ENCODE measurements at regions not wholly inside any gene's neighbourhood (a gene's known extent, or its start where the extent isn't known, plus 50 kb on each side); places are given as distances from the start of the nearest gene placed in this dataset.

DNA sequence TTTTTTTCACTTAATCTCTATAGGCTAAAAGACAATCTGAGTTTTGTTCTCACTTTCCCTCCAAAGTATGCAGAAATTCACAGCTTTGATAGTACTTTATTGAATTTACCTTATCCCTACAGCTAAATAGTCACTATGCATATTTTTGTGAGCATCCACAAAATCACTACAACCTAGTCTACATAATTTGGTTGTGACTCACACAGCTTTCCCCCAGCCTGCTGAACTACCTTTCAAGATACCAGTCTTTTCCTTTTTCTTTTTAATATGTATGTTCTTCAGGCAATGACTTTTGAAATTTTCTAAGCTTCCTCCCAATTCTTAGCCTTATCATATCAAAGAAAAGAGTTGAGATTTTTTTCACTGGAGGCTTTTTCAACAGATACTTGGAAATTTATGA lies 347.3 kb upstream of the CDH6 start:
- FAIRE-seq (no peak), DNase-seq (ENCODE audit: low read depth in 1 of 2, low spot score in 2 of 2) (no peak)
- Histone ChIP-seq H2BK20ac (ENCODE audit: low read length) (no peak overlapping the region), H3K9ac (replicated peaks in 1 of 4; ENCODE audit: extremely low read depth in 1 of 4, low read depth in 3 of 4, low read length in 3 of 4) (no peak overlapping the region), H2BK15ac (ENCODE audit: low read length) (no peak overlapping the region), H3K56ac (replicated peaks; ENCODE audit: insufficient read length, low read depth, low read length) (no peak overlapping the region), H2AFZ (ENCODE audit: low read length) (no peak overlapping the region), H3K14ac (ENCODE audit: insufficient read length) (no peak overlapping the region), H3K9me3 (ENCODE audit: insufficient read depth in 2 of 2, low read depth in 1 of 2, low read length in 1 of 2) (no peaks in the 10 kb centered on the region), H4K20me1 (replicated peaks in 1 of 2; ENCODE audit: control insufficient read depth in 1 of 2, insufficient read depth in 2 of 2, low read length in 2 of 2) (no peaks in the 10 kb centered on the region), H4K8ac (ENCODE audit: extremely low read depth, insufficient read depth, low read length) (no peak overlapping the region), H3K27me3 (replicated peaks in 1 of 4; ENCODE audit: control insufficient read depth in 3 of 4, extremely low read depth in 1 of 4, insufficient read depth in 3 of 4, low read length in 3 of 4) (no peaks in the 10 kb centered on the region), H2BK12ac (ENCODE audit: low read depth, low read length) (no peak overlapping the region), H3K79me2 (ENCODE audit: control insufficient read depth in 1 of 2, insufficient read depth in 2 of 2, low read length in 2 of 2) (no peaks in the 10 kb centered on the region), H4K91ac (replicated peaks; ENCODE audit: insufficient read length, low read length) (no peak overlapping the region), H3K79me1 (ENCODE audit: low read depth, low read length) (no peaks in the 10 kb centered on the region), H2AK5ac (ENCODE audit: low read depth, low read length) (no peak overlapping the region), H2BK120ac (replicated peaks; ENCODE audit: low read depth, low read length) (no peak overlapping the region), H3K27ac (ENCODE audit: low read depth, low read length) (no peak overlapping the region), H3K4ac (replicated peaks; ENCODE audit: insufficient read length, low read depth, low read length) (no peak overlapping the region), H4K5ac (ENCODE audit: insufficient read length, low read depth, low read length) (no peak overlapping the region), H3K4me1 (replicated peaks in 1 of 4; ENCODE audit: control insufficient read depth in 3 of 4, insufficient read depth in 4 of 4, low read length in 3 of 4) (no peaks in the 10 kb centered on the region), H3K18ac (ENCODE audit: extremely low read depth, low read length) (no peak overlapping the region), H3K4me3 (ENCODE audit: extremely low read depth in 1 of 4, insufficient read depth in 2 of 4, low read depth in 3 of 4, low read length in 4 of 4) (no peak overlapping the region), H3K23me2 (ENCODE audit: low read depth, low read length) (no peaks in the 10 kb centered on the region), H3K36me3 (ENCODE audit: control insufficient read depth in 2 of 4, insufficient read depth in 4 of 4, low read length in 3 of 4) (no peaks in the 10 kb centered on the region), H2BK5ac (ENCODE audit: low read depth, low read length) (no peak overlapping the region), H3K4me2 (ENCODE audit: insufficient read depth in 1 of 2, low read depth in 2 of 2, low read length in 2 of 2) (no peak overlapping the region), H3K23ac (ENCODE audit: insufficient read length) (no peak overlapping the region)
- ChIA-PET POLR2A (ENCODE audit: partially characterized antibody) (no interaction called here), CTCF (ENCODE audit: partially characterized antibody) (interaction anchor here (0.9 kb wide), 1 partner anchor 10 kb away, joined by 3 read pairs; no protein-coding TSS in a partner anchor)
- TF ChIP-seq EZH2 (IDR thresholded peaks at IDR 0.05; ENCODE audit: low read depth, low read length, severe bottlenecking) (no peak), EP300 (IDR thresholded peaks at IDR 0.05; ENCODE audit: borderline replicate concordance in 1 of 2, low read depth in 2 of 2, low read length in 2 of 2) (no peak), YY1 (IDR thresholded peaks at IDR 0.05; ENCODE audit: low read depth, low read length) (no peak), RBBP5 (IDR thresholded peaks at IDR 0.05; ENCODE audit: borderline replicate concordance, low read depth, low read length) (no peak), CTBP2 (IDR thresholded peaks at IDR 0.05; ENCODE audit: borderline replicate concordance, insufficient read depth, insufficient read length, low read length) (no peak), CHD1 (IDR thresholded peaks at IDR 0.05; ENCODE audit: low read depth, low read length) (no peak), TBP (IDR thresholded peaks at IDR 0.05; ENCODE audit: low read depth, low read length) (no peak), POLR2AphosphoS5 (IDR thresholded peaks at IDR 0.05; ENCODE audit: low read depth, low read length) (no peak), NRF1 (IDR thresholded peaks at IDR 0.05; ENCODE audit: low read depth, low read length) (no peak)
- TF ChIP-seq, protein P1, sequence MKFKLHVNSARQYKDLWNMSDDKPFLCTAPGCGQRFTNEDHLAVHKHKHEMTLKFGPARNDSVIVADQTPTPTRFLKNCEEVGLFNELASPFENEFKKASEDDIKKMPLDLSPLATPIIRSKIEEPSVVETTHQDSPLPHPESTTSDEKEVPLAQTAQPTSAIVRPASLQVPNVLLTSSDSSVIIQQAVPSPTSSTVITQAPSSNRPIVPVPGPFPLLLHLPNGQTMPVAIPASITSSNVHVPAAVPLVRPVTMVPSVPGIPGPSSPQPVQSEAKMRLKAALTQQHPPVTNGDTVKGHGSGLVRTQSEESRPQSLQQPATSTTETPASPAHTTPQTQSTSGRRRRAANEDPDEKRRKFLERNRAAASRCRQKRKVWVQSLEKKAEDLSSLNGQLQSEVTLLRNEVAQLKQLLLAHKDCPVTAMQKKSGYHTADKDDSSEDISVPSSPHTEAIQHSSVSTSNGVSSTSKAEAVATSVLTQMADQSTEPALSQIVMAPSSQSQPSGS (IDR thresholded peaks at IDR 0.05; ENCODE audit: low read length): no peak
- TF ChIP-seq, protein P2, sequence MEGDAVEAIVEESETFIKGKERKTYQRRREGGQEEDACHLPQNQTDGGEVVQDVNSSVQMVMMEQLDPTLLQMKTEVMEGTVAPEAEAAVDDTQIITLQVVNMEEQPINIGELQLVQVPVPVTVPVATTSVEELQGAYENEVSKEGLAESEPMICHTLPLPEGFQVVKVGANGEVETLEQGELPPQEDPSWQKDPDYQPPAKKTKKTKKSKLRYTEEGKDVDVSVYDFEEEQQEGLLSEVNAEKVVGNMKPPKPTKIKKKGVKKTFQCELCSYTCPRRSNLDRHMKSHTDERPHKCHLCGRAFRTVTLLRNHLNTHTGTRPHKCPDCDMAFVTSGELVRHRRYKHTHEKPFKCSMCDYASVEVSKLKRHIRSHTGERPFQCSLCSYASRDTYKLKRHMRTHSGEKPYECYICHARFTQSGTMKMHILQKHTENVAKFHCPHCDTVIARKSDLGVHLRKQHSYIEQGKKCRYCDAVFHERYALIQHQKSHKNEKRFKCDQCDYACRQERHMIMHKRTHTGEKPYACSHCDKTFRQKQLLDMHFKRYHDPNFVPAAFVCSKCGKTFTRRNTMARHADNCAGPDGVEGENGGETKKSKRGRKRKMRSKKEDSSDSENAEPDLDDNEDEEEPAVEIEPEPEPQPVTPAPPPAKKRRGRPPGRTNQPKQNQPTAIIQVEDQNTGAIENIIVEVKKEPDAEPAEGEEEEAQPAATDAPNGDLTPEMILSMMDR (IDR thresholded peaks at IDR 0.05; ENCODE audit: control extremely low read depth in 1 of 3, insufficient read depth in 1 of 3, low read depth in 1 of 3, low read length in 3 of 3): no peak

Measured in H1 (cell line).